Umbilical cord (tissue), 1 donor: ENCODE measurements at regions not wholly inside any gene's neighbourhood (a gene's known extent, or its start where the extent isn't known, plus 50 kb on each side); places are given as distances from the start of the nearest gene placed in this dataset.

Experiments used
- DNase-seq: peaks from one replicate; pipeline ENCODE4 v3.0.0-alpha.2; 2015; ENCODE audit warnings: low spot score

GRCh38 chr15:35768949-35769348 lies 223.0 kb upstream of the DPH6 start:
- no peak for DNase-seq

- no peak for DNase-seq
Measured at GRCh38 chr15:35769656-35770055, 223.7 kb upstream of the DPH6 start.

- no peak for DNase-seq
Measured at GRCh38 chr15:35771746-35772442, 225.9 kb upstream of the DPH6 start.

- no peak for DNase-seq
Measured at GRCh38 chr15:35774653-35775052, 228.7 kb upstream of the DPH6 start.

GRCh38 chr15:35775471-35775870 lies 229.5 kb upstream of the DPH6 start:
- no peak for DNase-seq

- no peak for DNase-seq
Measured at GRCh38 chr15:35777061-35777460, 231.1 kb upstream of the DPH6 start.

GRCh38 chr15:35783203-35783602 lies 237.2 kb upstream of the DPH6 start:
- no peak for DNase-seq

GRCh38 chr15:35784745-35785144 lies 238.8 kb upstream of the DPH6 start:
- no peak for DNase-seq

- DNase-seq: no peak
Measured at GRCh38 chr15:35810007-35810406, 264.0 kb upstream of the DPH6 start.

- no peak for DNase-seq
Measured at GRCh38 chr15:35813573-35813972, 267.6 kb upstream of the DPH6 start.

- DNase-seq: no peak
Measured at GRCh38 chr15:35818846-35819245, 272.9 kb upstream of the DPH6 start.

GRCh38 chr15:35822153-35822552 lies 276.2 kb upstream of the DPH6 start:
- no peak for DNase-seq

GRCh38 chr15:35827141-35827540 lies 281.2 kb upstream of the DPH6 start:
- peak; percentile 51 for DNase-seq

GRCh38 chr15:35827911-35828310 lies 281.9 kb upstream of the DPH6 start:
- no peak for DNase-seq

GRCh38 chr15:35833581-35833980 lies 287.6 kb upstream of the DPH6 start:
- DNase-seq: no peak

- peak; percentile 27 for DNase-seq
Measured at GRCh38 chr15:35834216-35834830, 288.4 kb upstream of the DPH6 start.

- DNase-seq: no peak
Measured at GRCh38 chr15:35834866-35835265, 288.9 kb upstream of the DPH6 start.

GRCh38 chr15:35838424-35839111 lies 292.6 kb upstream of the DPH6 start:
- no peak for DNase-seq

GRCh38 chr15:35842631-35843030 lies 296.7 kb upstream of the DPH6 start:
- no peak for DNase-seq

- peak; percentile 82 for DNase-seq
Measured at GRCh38 chr15:35843498-35843897, 297.5 kb upstream of the DPH6 start.

GRCh38 chr15:35850284-35850683 lies 304.3 kb upstream of the DPH6 start:
- DNase-seq: no peak

GRCh38 chr15:35851491-35851890 lies 305.5 kb upstream of the DPH6 start:
- DNase-seq: peak; percentile 41
